Testis (tissue), 2 donors: ENCODE measurements at regions not wholly inside any gene's neighbourhood (a gene's known extent, or its start where the extent isn't known, plus 50 kb on each side); places are given as distances from the start of the nearest gene placed in this dataset.
"Not testable (repeated sequence)": the region's sequence is repeated elsewhere in the genome, so short reads cannot be mapped to it uniquely, and the experiment has no call there.

Experiments used
- DNase-seq: peaks from one replicate; pipeline ENCODE4 v3.0.0-alpha.2; 2019
- H3K27ac ChIP-seq, 2 donors: fragments of 200-600 bp; sonication (generic); one replicate each; pipeline ENCODE4 v1.5.1; 2019
- H3K27me3 ChIP-seq: fragments of 200-600 bp; sonication (generic); one replicate; pipeline ENCODE4 v1.5.1; 2019
- H3K36me3 ChIP-seq: fragments of 200-600 bp; sonication (generic); one replicate; pipeline ENCODE4 v1.5.1; 2017; ENCODE audit warnings: low read depth; ENCODE audit errors: missing control alignments
- H3K4me1 ChIP-seq: fragments of 200-600 bp; sonication (generic); one replicate; pipeline ENCODE4 v1.5.1; 2019
- H3K4me3 ChIP-seq, 2 donors: fragments of 200-600 bp; sonication (generic); one replicate each; pipeline ENCODE4 v1.5.1; 2017 to 2019
- H3K9me3 ChIP-seq: fragments of 200-600 bp; sonication (generic); one replicate; pipeline ENCODE4 v1.5.1; 2017
- POLR2A ChIP-seq: fragments of 450-650 bp; IDR thresholded peaks from one replicate; pipeline ENCODE4 v1.6.1; 2017; ENCODE audit warnings: antibody characterized with exemption, mild to moderate bottlenecking, moderate library complexity
- WGBS, 2 donors: methylation state at CpG; one replicate each; pipeline ENCODE4 v1.1.5; 2018; 5-methylcytosine and 5-hydroxymethylcytosine counted together
- intact Hi-C: fragments of 100-400 bp; cut with DNase I; formaldehyde crosslinking; loops from one replicate; pipeline ENCODE4 v1.15.1; 2023; ENCODE audit warnings: low total_unique reads
- TF ChIP-seq, protein P1 (sequence below), 3 experiments: fragments of 450-650 bp in 2 of 3; fragments of 200-600 bp in 1 of 3; sonication (generic) in 1 of 3; IDR thresholded peaks; one replicate each; pipeline ENCODE4 v1.5.1; 2016 to 2019; ENCODE audit warnings: antibody characterized with exemption in 3 of 3, mild to moderate bottlenecking in 2 of 3, moderate library complexity in 1 of 3

GRCh38 chr11:23205156-23205871, 345.0 kb upstream of the CCDC179 start:
- Histone ChIP-seq H3K27ac (no peak overlapping the region), H3K36me3 (no peaks in the 10 kb centered on the region), H3K27me3 (no peaks in the 10 kb centered on the region), H3K4me3 (no peak overlapping the region), H3K9me3 (no peaks in the 10 kb centered on the region), H3K4me1 (no peaks in the 10 kb centered on the region)
- intact Hi-C loops: no loop called here
- no peak for TF ChIP-seq POLR2A
- TF ChIP-seq, protein P1, sequence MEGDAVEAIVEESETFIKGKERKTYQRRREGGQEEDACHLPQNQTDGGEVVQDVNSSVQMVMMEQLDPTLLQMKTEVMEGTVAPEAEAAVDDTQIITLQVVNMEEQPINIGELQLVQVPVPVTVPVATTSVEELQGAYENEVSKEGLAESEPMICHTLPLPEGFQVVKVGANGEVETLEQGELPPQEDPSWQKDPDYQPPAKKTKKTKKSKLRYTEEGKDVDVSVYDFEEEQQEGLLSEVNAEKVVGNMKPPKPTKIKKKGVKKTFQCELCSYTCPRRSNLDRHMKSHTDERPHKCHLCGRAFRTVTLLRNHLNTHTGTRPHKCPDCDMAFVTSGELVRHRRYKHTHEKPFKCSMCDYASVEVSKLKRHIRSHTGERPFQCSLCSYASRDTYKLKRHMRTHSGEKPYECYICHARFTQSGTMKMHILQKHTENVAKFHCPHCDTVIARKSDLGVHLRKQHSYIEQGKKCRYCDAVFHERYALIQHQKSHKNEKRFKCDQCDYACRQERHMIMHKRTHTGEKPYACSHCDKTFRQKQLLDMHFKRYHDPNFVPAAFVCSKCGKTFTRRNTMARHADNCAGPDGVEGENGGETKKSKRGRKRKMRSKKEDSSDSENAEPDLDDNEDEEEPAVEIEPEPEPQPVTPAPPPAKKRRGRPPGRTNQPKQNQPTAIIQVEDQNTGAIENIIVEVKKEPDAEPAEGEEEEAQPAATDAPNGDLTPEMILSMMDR (IDR thresholded peaks at IDR 0.05): no peak
- DNase-seq: no peak

GRCh38 chr11:23206741-23207336, 346.6 kb upstream of the CCDC179 start:
- H3K27ac ChIP-seq: no peak overlapping the region
- H3K4me3 ChIP-seq: no peak overlapping the region
- TF ChIP-seq, protein P1 (IDR thresholded peaks at IDR 0.05): no peak
- no peak for TF ChIP-seq POLR2A
- DNase-seq: no peak
- no peaks in the 10 kb centered on the region for H3K4me1 ChIP-seq
- no peaks in the 10 kb centered on the region for H3K36me3 ChIP-seq
- no peaks in the 10 kb centered on the region for H3K9me3 ChIP-seq
- intact Hi-C loops: no loop called here
- no peaks in the 10 kb centered on the region for H3K27me3 ChIP-seq

- H3K27ac ChIP-seq: no peak overlapping the region
- TF ChIP-seq, protein P1 (IDR thresholded peaks at IDR 0.05): no peak
- no peak for TF ChIP-seq POLR2A
- H3K4me1 ChIP-seq: no peaks in the 10 kb centered on the region
- 89 to 91% methylated on average over 3 of the region's 3 CpGs for WGBS, 2 donors
- no peak overlapping the region for H3K4me3 ChIP-seq
- no peaks in the 10 kb centered on the region for H3K9me3 ChIP-seq
- intact Hi-C loops: no loop called here
- no peaks in the 10 kb centered on the region for H3K27me3 ChIP-seq
- no peak for DNase-seq
- H3K36me3 ChIP-seq: no peaks in the 10 kb centered on the region
Measured at GRCh38 chr11:23211221-23211620, 350.9 kb upstream of the CCDC179 start.

DNA sequence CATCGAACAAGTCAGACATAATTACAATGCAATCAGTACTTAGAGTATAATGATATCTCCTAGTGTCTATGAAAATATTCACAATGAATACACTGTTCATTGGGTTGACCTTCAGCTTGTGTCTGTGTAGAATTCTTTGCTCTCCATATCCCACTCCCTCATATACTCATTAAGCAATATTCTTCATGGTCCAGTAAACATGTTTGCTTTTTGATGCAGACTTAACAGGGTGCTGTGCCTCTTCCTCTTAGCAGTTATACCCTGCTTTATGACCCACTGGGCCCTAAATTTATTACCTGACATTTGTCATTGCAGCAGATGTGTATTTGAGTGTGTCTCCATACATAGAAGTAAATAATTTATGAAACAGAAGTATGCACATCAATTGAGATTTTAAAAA, 352.5 kb upstream of the CCDC179 start:
- no peak overlapping the region for H3K4me3 ChIP-seq
- no peaks in the 10 kb centered on the region for H3K27me3 ChIP-seq
- no peaks in the 10 kb centered on the region for H3K36me3 ChIP-seq
- no peak for TF ChIP-seq POLR2A
- TF ChIP-seq, protein P1 (IDR thresholded peaks at IDR 0.05): no peak
- H3K27ac ChIP-seq: no peak overlapping the region
- 12 to 23% methylated on average over 1 of the region's 1 CpG for WGBS, 2 donors
- H3K4me1 ChIP-seq: no peaks in the 10 kb centered on the region
- intact Hi-C loops: no loop called here
- no peak for DNase-seq
- H3K9me3 ChIP-seq: no peaks in the 10 kb centered on the region

- no peaks in the 10 kb centered on the region for H3K27me3 ChIP-seq
- H3K27ac ChIP-seq: no peak overlapping the region
- TF ChIP-seq, protein P1 (IDR thresholded peaks at IDR 0.05): no peak
- no peak for TF ChIP-seq POLR2A
- H3K4me3 ChIP-seq: no peak overlapping the region
- no peaks in the 10 kb centered on the region for H3K36me3 ChIP-seq
- no peaks in the 10 kb centered on the region for H3K9me3 ChIP-seq
- WGBS, 2 donors: 77 to 89% methylated on average over 4 to 9 of the region's 9 CpGs
- no peaks in the 10 kb centered on the region for H3K4me1 ChIP-seq
- intact Hi-C loops: no loop called here
- no peak for DNase-seq
Measured at GRCh38 chr11:23217072-23217471, 356.8 kb upstream of the CCDC179 start.

DNA sequence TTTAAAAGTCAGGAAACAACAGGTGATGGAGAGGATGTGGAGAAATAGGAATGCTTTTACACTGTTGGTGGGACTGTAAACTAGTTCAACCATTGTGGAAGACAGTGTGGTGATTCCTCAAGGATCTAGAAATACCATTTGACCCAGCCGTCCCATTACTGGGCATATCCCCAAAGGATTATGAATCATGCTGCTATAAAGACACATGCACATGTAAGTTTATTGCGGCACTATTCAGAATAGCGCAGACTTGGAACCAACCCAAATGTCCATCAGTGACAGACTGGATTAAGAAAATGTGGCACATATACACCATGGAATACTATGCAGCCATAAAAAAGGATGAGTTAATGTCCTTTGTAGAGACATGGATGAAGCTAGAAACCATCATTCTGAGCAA, 359.8 kb upstream of the CCDC179 start:
- DNase-seq: not testable (repeated sequence)
- WGBS, 2 donors: 77 to 85% methylated on average over 3 of the region's 3 CpGs

More for the DNA sequence above, 359.8 kb upstream of the CCDC179 start:
- H3K4me3 ChIP-seq, H3K4me1 ChIP-seq, H3K9me3 ChIP-seq, H3K27ac ChIP-seq, intact Hi-C loops, H3K36me3 ChIP-seq, H3K27me3 ChIP-seq: not testable (repeated sequence)
